K562 (cell line): ENCODE measurements at regions not wholly inside any gene's neighbourhood (a gene's known extent, or its start where the extent isn't known, plus 50 kb on each side); places are given as distances from the start of the nearest gene placed in this dataset.

ENCODE experiments used
- ATAC-seq: fragments of 200-7000 bp; cut with Tn5 transposase; 3 replicates; pipeline ENCODE4 v1.9.1; 2020; ENCODE audit warnings: moderate library complexity
- BruUV-seq: library from RNA; stranded (reverse); fragments of 400-500 nt; replicated peaks from 2 replicates; lab custom pipeline; 2021; lab: Mats Ljungman, UMichigan
- CTCF ChIA-PET: fragments of 300-600 bp; formaldehyde crosslinking; extraction: SDS; loops from one replicate; lab custom pipeline; 2021; ENCODE audit warnings: low intra/inter-chr PET ratio; lab: Yijun Ruan, JAX
- POLR2A ChIA-PET: fragments of 300-600, 350-650 bp; sonication (Branson Sonifier 250); formaldehyde crosslinking; extraction: SDS; loops from one replicate; lab custom pipeline; 2021; ENCODE audit warnings: antibody characterized with exemption, inconsistent platforms; lab: Yijun Ruan, JAX
- DNase-seq, 4 experiments: peaks; one replicate each; pipeline versions ENCODE4 v3.0.0 to v3.0.0-alpha.2; 2011 to 2018; ENCODE audit warnings: low spot score in 3 of 4, mixed read lengths in 3 of 4; ENCODE audit errors: extremely low read depth in 1 of 4
- FAIRE-seq: peaks from 2 replicates; lab custom pipeline; 2011; peaks lifted over from hg19 to GRCh38; lab: Jason Lieb, UNC
- H2AFZ ChIP-seq: 2 replicates; pipeline ENCODE4 v1.6.0; 2011; ENCODE audit warnings: low read depth, low read length, control low read depth, inconsistent platforms
- H3K27ac ChIP-seq: fragments of 200-600 bp; 3 replicates; pipeline ENCODE4 v1.8.0; 2011; ENCODE audit warnings: low read depth, mild to moderate bottlenecking, control low read depth, inconsistent platforms, low read length, moderate library complexity, mixed read lengths; ENCODE audit errors: extremely low read depth
- H3K27me3 ChIP-seq, 2 experiments: fragments of 300-600 bp in 1 of 2; 2 replicates in 1 of 2; 3 replicates in 1 of 2; pipeline versions ENCODE4 v1.6.0 to v1.8.0; 2011; ENCODE audit warnings: inconsistent platforms in 2 of 2, low read length in 2 of 2, mild to moderate bottlenecking in 1 of 2, mixed read lengths in 1 of 2, moderate library complexity in 1 of 2; ENCODE audit not compliant: control insufficient read depth in 2 of 2, insufficient read depth in 2 of 2
- H3K36me3 ChIP-seq: fragments of 300-600 bp; 3 replicates; pipeline ENCODE4 v1.8.0; 2011; ENCODE audit warnings: mild to moderate bottlenecking, low read length, inconsistent platforms; ENCODE audit not compliant: control insufficient read depth, insufficient read depth
- H3K4me1 ChIP-seq, 2 experiments: fragments of 200-600 bp in 1 of 2; replicated peaks in 1 of 2; 2 replicates in 1 of 2; 3 replicates in 1 of 2; pipeline versions ENCODE4 v1.5.1 to v1.8.0; 2011; ENCODE audit warnings: inconsistent platforms in 2 of 2, low read length in 2 of 2, mild to moderate bottlenecking in 1 of 2, mixed read lengths in 1 of 2, moderate library complexity in 1 of 2; ENCODE audit not compliant: control insufficient read depth in 2 of 2, insufficient read depth in 2 of 2
- H3K4me2 ChIP-seq: 2 replicates; pipeline ENCODE4 v1.6.1; 2011; ENCODE audit warnings: low read length, control low read depth, inconsistent platforms, mixed read lengths; ENCODE audit not compliant: insufficient read depth
- H3K4me3 ChIP-seq: fragments of 200-600 bp; sonication (generic), shearing (Covaris generic); 2 replicates; pipeline ENCODE4 v1.5.1; 2016; ENCODE audit warnings: control low read depth, inconsistent platforms
- H3K79me2 ChIP-seq: fragments of 200-600 bp; 3 replicates; pipeline ENCODE4 v1.8.0; 2011; ENCODE audit warnings: low read length, inconsistent platforms; ENCODE audit not compliant: control insufficient read depth, insufficient read depth
- H3K9ac ChIP-seq, 2 experiments: 2 replicates each; pipeline versions ENCODE4 v1.6.0 to v1.6.1; 2011; ENCODE audit warnings: low read depth in 2 of 2, low read length in 2 of 2, control low read depth in 1 of 2, inconsistent platforms in 1 of 2, mild to moderate bottlenecking in 1 of 2, mixed read lengths in 1 of 2; ENCODE audit not compliant: insufficient read depth in 1 of 2
- H3K9me1 ChIP-seq: one replicate; pipeline ENCODE4 v1.6.0; 2011; ENCODE audit warnings: inconsistent platforms, mild to moderate bottlenecking, low read length, moderate library complexity; ENCODE audit not compliant: control insufficient read depth, insufficient read depth
- H3K9me3 ChIP-seq: replicated peaks from 2 replicates; pipeline ENCODE4 v1.5.1; 2011; ENCODE audit warnings: low read depth, low read length, inconsistent platforms; ENCODE audit not compliant: control insufficient read depth, insufficient read depth
- H4K20me1 ChIP-seq: replicated peaks from 2 replicates; pipeline ENCODE4 v1.6.1; 2011; ENCODE audit warnings: low read length, inconsistent platforms, mixed read lengths; ENCODE audit not compliant: control insufficient read depth, insufficient read depth
- ARID2 ChIP-seq: fragments of 450-650 bp; IDR thresholded peaks from 2 replicates; pipeline ENCODE4 v1.6.1; 2017; ENCODE audit warnings: antibody characterized with exemption, mild to moderate bottlenecking
- CBX3 ChIP-seq, 2 experiments: IDR thresholded peaks; 1 replicate in 1 of 2; 2 replicates in 1 of 2; pipeline ENCODE4 v1.6.1; 2012; ENCODE audit warnings: inconsistent platforms in 2 of 2, low read length in 2 of 2, borderline replicate concordance in 1 of 2, control low read depth in 1 of 2
- CEBPG ChIP-seq, 3 experiments: fragments of 200-800 bp in 1 of 3; sonication (Bioruptor generic) in 1 of 3; sonication (generic) in 1 of 3; formaldehyde crosslinking in 1 of 3; IDR thresholded peaks in 2 of 3; conservative IDR thresholded peaks in 1 of 3; 2 replicates each; pipeline versions ENCODE4 v1.6.1 to v1.8.0; 2016 to 2022; ENCODE audit warnings: missing compliant biosample characterization in 2 of 3, missing genetic modification characterization in 2 of 3, mild to moderate bottlenecking in 1 of 3, missing genetic modification reagents in 1 of 3
- CTBP1 ChIP-seq: fragments of 450-650 bp; IDR thresholded peaks from 2 replicates; pipeline ENCODE4 v1.6.1; 2016; ENCODE audit warnings: borderline replicate concordance
- EGR1 ChIP-seq: fragments of 450-650 bp; conservative IDR thresholded peaks from 2 replicates; pipeline ENCODE4 v1.6.1; 2017; ENCODE audit warnings: mild to moderate bottlenecking
- FOXK2 ChIP-seq, 2 experiments: fragments of 450-650 bp; IDR thresholded peaks in 1 of 2; conservative IDR thresholded peaks in 1 of 2; 2 replicates each; pipeline ENCODE4 v1.6.1; 2016; ENCODE audit warnings: low read depth in 2 of 2, mild to moderate bottlenecking in 1 of 2
- LCOR ChIP-seq: sonication (generic); formaldehyde crosslinking; IDR thresholded peaks from 2 replicates; pipeline ENCODE4 v1.8.0; 2022; ENCODE audit warnings: mild to moderate bottlenecking, missing genetic modification reagents
- TCF3 ChIP-seq: sonication (generic); formaldehyde crosslinking; IDR thresholded peaks from 2 replicates; pipeline ENCODE4 v1.4.0; 2020; ENCODE audit warnings: mild to moderate bottlenecking, missing genetic modification reagents
- TEAD1 ChIP-seq, 2 experiments: fragments of 450-650 bp in 1 of 2; sonication (generic) in 1 of 2; formaldehyde crosslinking; IDR thresholded peaks; 2 replicates each; pipeline versions ENCODE4 v1.4.0 to v1.8.0; 2020 to 2022; ENCODE audit warnings: mild to moderate bottlenecking in 2 of 2, missing genetic modification reagents in 1 of 2
- TFAM ChIP-seq: fragments of 250-450 bp; sonication (Bioruptor Pico); conservative IDR thresholded peaks from 2 replicates; pipeline ENCODE4 v1.5.0; 2021; ENCODE audit warnings: mild to moderate bottlenecking, moderate library complexity
- ZFP36 ChIP-seq: fragments of 150-350 bp; IDR thresholded peaks from 2 replicates; pipeline ENCODE4 v1.6.1; 2018; ENCODE audit warnings: low read length, low read depth; ENCODE audit not compliant: partially characterized antibody
- ZNF146 ChIP-seq: IDR thresholded peaks from one replicate; pipeline ENCODE4 v1.6.1; 2018; ENCODE audit warnings: missing compliant biosample characterization; ENCODE audit not compliant: unreplicated experiment
- ZNF165 ChIP-seq: fragments of 250-450 bp; sonication (Bioruptor Pico); IDR thresholded peaks from 2 replicates; pipeline ENCODE4 v1.4.0; 2020; ENCODE audit warnings: borderline replicate concordance
- ZNF263 ChIP-seq: sonication (generic); formaldehyde crosslinking; IDR thresholded peaks from 2 replicates; pipeline ENCODE4 v1.8.0; 2022; ENCODE audit warnings: mild to moderate bottlenecking, missing genetic modification reagents, borderline replicate concordance
- ZNF274 ChIP-seq: IDR thresholded peaks from 2 replicates; pipeline ENCODE4 v1.6.1; 2011; ENCODE audit warnings: low read depth, mild to moderate bottlenecking, low read length, moderate library complexity, borderline replicate concordance
- ZNF431 ChIP-seq: sonication (generic); formaldehyde crosslinking; IDR thresholded peaks from 2 replicates; pipeline ENCODE4 v1.8.0; 2022; ENCODE audit warnings: mild to moderate bottlenecking, missing genetic modification reagents
- WGBS: fragments of 100-300 bp; shearing (Covaris generic); methylation state at CpG from one replicate; pipeline ENCODE4 v1.1.6; 2016; ENCODE audit warnings: low coverage, mixed read lengths; ENCODE audit not compliant: insufficient coverage; ENCODE audit errors: missing lambda C conversion rate; 5-methylcytosine and 5-hydroxymethylcytosine counted together
- in situ Hi-C: fragments of 300-500 bp; cut with MboI; formaldehyde crosslinking; loops from 4 replicates; pipeline ENCODE4 v1.15.0; 2018; ENCODE audit warnings: inconsistent platforms, mixed read lengths
- intact Hi-C: fragments of 100-400 bp; cut with micrococcal nuclease; formaldehyde crosslinking; loops from 2 replicates; pipeline ENCODE4 v1.14.2; 2022
- TF ChIP-seq, protein P1 (sequence below), 3 experiments: fragments of 200-800 bp in 1 of 3; fragments of 250-450 bp in 1 of 3; fragments of 450-650 bp in 1 of 3; sonication (Bioruptor Pico) in 1 of 3; sonication (Bioruptor generic) in 1 of 3; formaldehyde crosslinking in 1 of 3; IDR thresholded peaks; 2 replicates each; pipeline versions ENCODE4 v1.6.1 to v1.8.0; 2016 to 2022; ENCODE audit warnings: mild to moderate bottlenecking in 2 of 3, missing genetic modification characterization in 2 of 3, missing compliant biosample characterization in 1 of 3, moderate library complexity in 1 of 3
- TF ChIP-seq, protein P2 (sequence below): fragments of 450-650 bp; conservative IDR thresholded peaks from 2 replicates; pipeline ENCODE4 v1.6.1; 2016; ENCODE audit warnings: missing genetic modification characterization, low read depth, mild to moderate bottlenecking, missing compliant biosample characterization, moderate library complexity

DNA sequence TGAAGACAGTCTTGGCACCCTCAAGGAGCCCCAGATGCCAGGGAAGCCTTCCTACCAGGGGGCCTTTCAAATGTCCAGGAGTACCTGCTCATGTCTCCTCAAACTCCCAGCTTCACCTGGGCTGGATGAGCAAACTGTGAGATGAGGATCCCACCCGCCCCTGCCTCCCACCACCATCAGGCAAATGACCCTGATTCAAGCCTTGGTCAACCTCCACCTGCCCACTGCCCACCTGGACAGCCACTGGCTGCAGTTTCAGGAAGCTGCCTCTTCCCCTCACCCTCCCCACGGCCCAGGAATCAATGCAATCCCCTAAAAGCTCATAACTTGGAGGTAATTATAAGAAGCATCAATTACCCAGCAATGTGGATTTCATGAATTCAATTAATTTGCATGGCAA lies 122.7 kb downstream of the BUD13 start (continued):
- TF ChIP-seq LCOR (CRISPR knock-in tag) (no peak), ZNF146 (no peak)
- TF ChIP-seq, all 486 proteins: peak for 0

DNA sequence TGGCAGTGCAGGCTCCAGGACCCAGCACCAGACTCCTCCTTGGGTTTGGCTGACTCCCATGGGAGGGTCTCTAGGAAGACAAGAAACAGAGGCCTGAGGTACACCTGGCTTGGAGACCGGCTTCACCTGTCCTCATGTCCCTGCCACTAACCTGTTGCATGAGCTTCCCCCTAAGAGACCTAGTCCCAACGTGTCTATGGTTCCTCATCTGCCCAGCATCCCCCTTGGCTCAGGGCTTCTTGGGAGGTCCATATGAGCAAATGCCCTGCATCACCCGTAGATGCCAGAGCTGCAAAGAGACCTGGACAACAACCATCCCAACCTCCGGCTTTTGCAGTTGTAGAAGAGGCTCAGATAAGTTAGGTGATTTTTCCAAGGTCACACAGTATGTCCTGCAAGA lies 123.5 kb downstream of the BUD13 start:
- Histone ChIP-seq H3K36me3 (no peaks in the 10 kb centered on the region), H3K4me2 (no peak overlapping the region), H3K9me3 (no peaks in the 10 kb centered on the region), H3K27ac (no peak overlapping the region), H3K27me3 (peaks cover 0 to 6% of the 10 kb centered on the region in 2 experiments; a peak in 1 of 5 replicates), H2AFZ (no peak overlapping the region), H3K9me1 (no peaks in the 10 kb centered on the region), H3K9ac (no peak overlapping the region), H3K4me3 (no peak overlapping the region), H3K4me1 (peaks cover 0 to 4% of the 10 kb centered on the region in 2 experiments; a peak in 3 of 5 replicates), H3K79me2 (no peaks in the 10 kb centered on the region), H4K20me1 (no peaks in the 10 kb centered on the region)
- POLR2A ChIA-PET, result no interaction called here
- BruUV-seq, result no TSS peak
- FAIRE-seq (no peak), ATAC-seq (no peak), DNase-seq (no peak)
- intact Hi-C loops (loop anchor here (10.0 kb wide), 1 partner anchor 294 kb away; no protein-coding TSS in a partner anchor), in situ Hi-C loops (no loop called here)
- CTCF ChIA-PET, result no interaction called here
- WGBS, result 0% methylated on average over 4 of the region's 4 CpGs
- TF ChIP-seq, protein P1, sequence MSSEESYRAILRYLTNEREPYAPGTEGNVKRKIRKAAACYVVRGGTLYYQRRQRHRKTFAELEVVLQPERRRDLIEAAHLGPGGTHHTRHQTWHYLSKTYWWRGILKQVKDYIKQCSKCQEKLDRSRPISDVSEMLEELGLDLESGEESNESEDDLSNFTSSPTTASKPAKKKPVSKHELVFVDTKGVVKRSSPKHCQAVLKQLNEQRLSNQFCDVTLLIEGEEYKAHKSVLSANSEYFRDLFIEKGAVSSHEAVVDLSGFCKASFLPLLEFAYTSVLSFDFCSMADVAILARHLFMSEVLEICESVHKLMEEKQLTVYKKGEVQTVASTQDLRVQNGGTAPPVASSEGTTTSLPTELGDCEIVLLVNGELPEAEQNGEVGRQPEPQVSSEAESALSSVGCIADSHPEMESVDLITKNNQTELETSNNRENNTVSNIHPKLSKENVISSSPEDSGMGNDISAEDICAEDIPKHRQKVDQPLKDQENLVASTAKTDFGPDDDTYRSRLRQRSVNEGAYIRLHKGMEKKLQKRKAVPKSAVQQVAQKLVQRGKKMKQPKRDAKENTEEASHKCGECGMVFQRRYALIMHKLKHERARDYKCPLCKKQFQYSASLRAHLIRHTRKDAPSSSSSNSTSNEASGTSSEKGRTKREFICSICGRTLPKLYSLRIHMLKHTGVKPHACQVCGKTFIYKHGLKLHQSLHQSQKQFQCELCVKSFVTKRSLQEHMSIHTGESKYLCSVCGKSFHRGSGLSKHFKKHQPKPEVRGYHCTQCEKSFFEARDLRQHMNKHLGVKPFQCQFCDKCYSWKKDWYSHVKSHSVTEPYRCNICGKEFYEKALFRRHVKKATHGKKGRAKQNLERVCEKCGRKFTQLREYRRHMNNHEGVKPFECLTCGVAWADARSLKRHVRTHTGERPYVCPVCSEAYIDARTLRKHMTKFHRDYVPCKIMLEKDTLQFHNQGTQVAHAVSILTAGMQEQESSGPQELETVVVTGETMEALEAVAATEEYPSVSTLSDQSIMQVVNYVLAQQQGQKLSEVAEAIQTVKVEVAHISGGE (CRISPR knock-in tag; IDR thresholded peaks at IDR 0.05), result no peak
- TF ChIP-seq ZFP36 (no peak), FOXK2 (conservative IDR thresholded peaks at IDR 0.05 in 1 of 2, IDR thresholded peaks at IDR 0.05 in 1 of 2; ENCODE audit: low read depth in 2 of 2) (no peak), CBX3 (IDR thresholded peaks at IDR 0.05; ENCODE audit: borderline replicate concordance in 1 of 2, low read length in 2 of 2) (no peak), ZNF274 (no peak), ARID2 (no peak), EGR1 (no peak), ZNF263 (no peak), TFAM (CRISPR knock-in tag) (no peak), ZNF165 (no peak), TCF3 (CRISPR knock-in tag) (no peak), ZNF431 (CRISPR knock-in tag) (no peak), CEBPG (CRISPR knock-in tag; IDR thresholded peaks at IDR 0.05) (no peak), CEBPG (tag; conservative IDR thresholded peaks at IDR 0.05 in 1 of 2, IDR thresholded peaks at IDR 0.05 in 1 of 2) (no peak), CTBP1 (no peak), TEAD1 (CRISPR knock-in tag; IDR thresholded peaks at IDR 0.05) (no peak)
- TF ChIP-seq, protein P2, sequence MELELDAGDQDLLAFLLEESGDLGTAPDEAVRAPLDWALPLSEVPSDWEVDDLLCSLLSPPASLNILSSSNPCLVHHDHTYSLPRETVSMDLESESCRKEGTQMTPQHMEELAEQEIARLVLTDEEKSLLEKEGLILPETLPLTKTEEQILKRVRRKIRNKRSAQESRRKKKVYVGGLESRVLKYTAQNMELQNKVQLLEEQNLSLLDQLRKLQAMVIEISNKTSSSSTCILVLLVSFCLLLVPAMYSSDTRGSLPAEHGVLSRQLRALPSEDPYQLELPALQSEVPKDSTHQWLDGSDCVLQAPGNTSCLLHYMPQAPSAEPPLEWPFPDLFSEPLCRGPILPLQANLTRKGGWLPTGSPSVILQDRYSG (tag), result no peak
